ENCODE measurements at regions not wholly inside any gene's neighbourhood (a gene's known extent, or its start where the extent isn't known, plus 50 kb on each side); places are given as distances from the start of the nearest gene placed in this dataset.
A peak's percentile ranks its signal among the peaks of the same experiment; 100 is the strongest.
"Not testable (repeated sequence)": the region's sequence is repeated elsewhere in the genome, so short reads cannot be mapped to it uniquely, and the experiment has no call there.

GRCh38 chr9:15372455-15372854 lies 50.2 kb upstream of the SNAPC3 start:
- DNase-seq = no peak

- no peak for DNase-seq
These were observed 51.2 kb upstream of the SNAPC3 start for GRCh38 chr9:15371448-15371845.

GRCh38 chr9:15370466-15371447 lies 51.9 kb upstream of the SNAPC3 start:
- DNase-seq = no peak

GRCh38 chr9:15369871-15370270 lies 52.8 kb upstream of the SNAPC3 start:
- DNase-seq = no peak

GRCh38 chr9:15369238-15369637 lies 53.4 kb upstream of the SNAPC3 start:
- DNase-seq = no peak

- not testable (repeated sequence) for DNase-seq
These were observed 57.6 kb upstream of the SNAPC3 start for GRCh38 chr9:15364975-15365553.

GRCh38 chr9:15361737-15362136 lies 54.7 kb upstream of the TTC39B start:
- no peak for DNase-seq

- DNase-seq = peak; percentile 81 to 85
These were observed 50.1 kb upstream of the TTC39B start for GRCh38 chr9:15357050-15357653.

Measured in AML-193 (cell line).